HG03045 (cell line): ENCODE measurements at regions not wholly inside any gene's neighbourhood (a gene's known extent, or its start where the extent isn't known, plus 50 kb on each side); places are given as distances from the start of the nearest gene placed in this dataset.

Experiments used
- ATAC-seq: cut with Tn5 transposase; IDR thresholded peaks from one replicate; pipeline ENCODE4 v1.9.1; 2021; ENCODE audit warnings: mild to moderate bottlenecking, moderate library complexity; ENCODE audit not compliant: unreplicated experiment

GRCh38 chr6:167672738-167673137, 154.0 kb upstream of the AFDN start:
- no peak for ATAC-seq

- no peak for ATAC-seq
These were observed 152.8 kb upstream of the AFDN start for GRCh38 chr6:167673946-167674345.

- no peak for ATAC-seq
These were observed 152.2 kb upstream of the AFDN start for GRCh38 chr6:167674486-167674885.

- ATAC-seq = no peak
These were observed 150.6 kb upstream of the AFDN start for GRCh38 chr6:167676000-167676665.

GRCh38 chr6:167676666-167677421, 149.9 kb upstream of the AFDN start:
- ATAC-seq = no peak

- ATAC-seq = no peak
These were observed 149.3 kb upstream of the AFDN start for GRCh38 chr6:167677422-167677789.

- no peak for ATAC-seq
These were observed 148.3 kb upstream of the AFDN start for GRCh38 chr6:167678102-167679101.

- ATAC-seq = no peak
These were observed 147.5 kb upstream of the AFDN start for GRCh38 chr6:167679122-167679736.

- ATAC-seq = no peak
These were observed 146.7 kb upstream of the AFDN start for GRCh38 chr6:167679790-167680604.

- ATAC-seq = no peak
These were observed 146.0 kb upstream of the AFDN start for GRCh38 chr6:167680605-167681149.

- no peak for ATAC-seq
These were observed 144.6 kb upstream of the AFDN start for GRCh38 chr6:167682125-167682524.

- no peak for ATAC-seq
These were observed 144.1 kb upstream of the AFDN start for GRCh38 chr6:167682546-167683027.

GRCh38 chr6:167683028-167683862, 143.5 kb upstream of the AFDN start:
- ATAC-seq = no peak

GRCh38 chr6:167684276-167685104, 142.2 kb upstream of the AFDN start:
- no peak for ATAC-seq

GRCh38 chr6:167685654-167686053, 141.1 kb upstream of the AFDN start:
- ATAC-seq = no peak

GRCh38 chr6:167686204-167686893, 140.4 kb upstream of the AFDN start:
- no peak for ATAC-seq

GRCh38 chr6:167687116-167687725, 139.5 kb upstream of the AFDN start:
- no peak for ATAC-seq
